ENCODE measurements at regions not wholly inside any gene's neighbourhood (a gene's known extent, or its start where the extent isn't known, plus 50 kb on each side); places are given as distances from the start of the nearest gene placed in this dataset.

GRCh38 chr11:86176165-86176884, 68.2 kb upstream of the EED start:
- DNase-seq (no peak), ATAC-seq (ENCODE audit: low FRiP score in 2 of 2) (peak; percentile 35 to 42)
- WGBS, 2 donors: 65 to 74% methylated on average over 4 of the region's 4 CpGs
- H3K4me3 ChIP-seq: no peak overlapping the region
- no peaks in the 10 kb centered on the region for H3K36me3 ChIP-seq
- peaks cover 10 to 27% (median 19%) of the 10 kb centered on the region in 4 donors for H3K4me1 ChIP-seq
- no peaks in the 10 kb centered on the region for H3K27me3 ChIP-seq
- no peak overlapping the region for H3K27ac ChIP-seq
- H3K9me3 ChIP-seq: no peaks in the 10 kb centered on the region
- TF ChIP-seq CTCF (IDR thresholded peaks at IDR 0.05) (no peak), POLR2AphosphoS5 (IDR thresholded peaks at IDR 0.05) (no peak), EP300 (IDR thresholded peaks at IDR 0.05) (no peak), POLR2A (IDR thresholded peaks at IDR 0.05) (no peak)

- DNase-seq (no peak), ATAC-seq (ENCODE audit: low FRiP score in 2 of 2) (no peak)
- H3K4me1 ChIP-seq: peaks cover 10 to 27% (median 19%) of the 10 kb centered on the region in 4 donors
- no peak overlapping the region for H3K4me3 ChIP-seq
- no peak overlapping the region for H3K27ac ChIP-seq
- WGBS, 2 donors: 95 to 96% methylated on average over 2 of the region's 2 CpGs
- TF ChIP-seq POLR2A (IDR thresholded peaks at IDR 0.05): no peak
- no peak for TF ChIP-seq EP300 (IDR thresholded peaks at IDR 0.05)
- no peak for TF ChIP-seq POLR2AphosphoS5 (IDR thresholded peaks at IDR 0.05)
- TF ChIP-seq CTCF (IDR thresholded peaks at IDR 0.05): no peak
- no peaks in the 10 kb centered on the region for H3K27me3 ChIP-seq
- no peaks in the 10 kb centered on the region for H3K9me3 ChIP-seq
- H3K36me3 ChIP-seq: no peaks in the 10 kb centered on the region
These were observed 68.9 kb upstream of the EED start for GRCh38 chr11:86175626-86176025.

GRCh38 chr11:86175191-86175590, 69.4 kb upstream of the EED start:
- no peak overlapping the region for H3K4me3 ChIP-seq
- no peaks in the 10 kb centered on the region for H3K36me3 ChIP-seq
- H3K27me3 ChIP-seq: no peaks in the 10 kb centered on the region
- ATAC-seq (ENCODE audit: low FRiP score in 2 of 2) (no peak), DNase-seq (no peak)
- no peak for TF ChIP-seq EP300 (IDR thresholded peaks at IDR 0.05)
- no peak for TF ChIP-seq POLR2A (IDR thresholded peaks at IDR 0.05)
- no peak for TF ChIP-seq CTCF (IDR thresholded peaks at IDR 0.05)
- no peak for TF ChIP-seq POLR2AphosphoS5 (IDR thresholded peaks at IDR 0.05)
- peaks cover 10 to 27% (median 19%) of the 10 kb centered on the region in 4 donors for H3K4me1 ChIP-seq
- H3K27ac ChIP-seq: peak overlapping the region; percentile 49 to 80 (median 66)
- no peaks in the 10 kb centered on the region for H3K9me3 ChIP-seq
- WGBS, 2 donors: 88 to 100% methylated on average over 1 of the region's 1 CpG

- Histone ChIP-seq H3K4me1 (peaks cover 10 to 27% (median 19%) of the 10 kb centered on the region in 4 donors), H3K27me3 (no peaks in the 10 kb centered on the region), H3K9me3 (no peaks in the 10 kb centered on the region), H3K36me3 (no peaks in the 10 kb centered on the region), H3K4me3 (no peak overlapping the region), H3K27ac (peak overlapping the region; percentile 49 to 80 (median 66))
- peak; percentile 57 to 81 for TF ChIP-seq POLR2AphosphoS5 (IDR thresholded peaks at IDR 0.05)
- peak in 2 of 4 donors; percentile 25 to 56 for TF ChIP-seq EP300 (IDR thresholded peaks at IDR 0.05)
- no peak for TF ChIP-seq POLR2A (IDR thresholded peaks at IDR 0.05)
- no peak for TF ChIP-seq CTCF (IDR thresholded peaks at IDR 0.05)
- WGBS, 2 donors: 61 to 66% methylated on average over 8 of the region's 8 CpGs
- ATAC-seq (ENCODE audit: low FRiP score in 2 of 2) (peak; percentile 82 to 94), DNase-seq (peak in 1 of 2 donors; percentile 41)
These were observed 70.2 kb upstream of the EED start for GRCh38 chr11:86174101-86175046.

Data from upper lobe of left lung (tissue), 6 donors.